IMR-90 (cell line): ENCODE measurements at regions not wholly inside any gene's neighbourhood (a gene's known extent, or its start where the extent isn't known, plus 50 kb on each side); places are given as distances from the start of the nearest gene placed in this dataset.

ENCODE experiments used
- BHLHE40 ChIP-seq: fragments of 150-350 bp; IDR thresholded peaks from 2 replicates; pipeline ENCODE4 v1.6.1; 2016; ENCODE audit warnings: mild to moderate bottlenecking, low read depth, low read length
- CEBPB ChIP-seq: IDR thresholded peaks from 2 replicates; pipeline ENCODE4 v1.6.1; 2012; ENCODE audit warnings: low read depth, low read length, improper control_type of control experiment
- CTCF ChIP-seq: conservative IDR thresholded peaks from 2 replicates; pipeline ENCODE4 v1.5.1; 2012; ENCODE audit warnings: mild to moderate bottlenecking, low read depth, low read length, improper control_type of control experiment
- ELK1 ChIP-seq: fragments of 150-350 bp; IDR thresholded peaks from 2 replicates; pipeline ENCODE4 v1.6.1; 2016; ENCODE audit warnings: low read depth, mild to moderate bottlenecking, low read length, moderate library complexity, borderline replicate concordance
- MAFK ChIP-seq: IDR thresholded peaks from 2 replicates; pipeline ENCODE4 v1.6.1; 2012; ENCODE audit warnings: low read depth, low read length, improper control_type of control experiment
- MAZ ChIP-seq: IDR thresholded peaks from 2 replicates; pipeline ENCODE4 v1.6.1; 2012; ENCODE audit warnings: low read depth, mild to moderate bottlenecking, low read length, improper control_type of control experiment, moderate library complexity, borderline replicate concordance
- POLR2A ChIP-seq: IDR thresholded peaks from 2 replicates; pipeline ENCODE4 v1.6.1; 2012; ENCODE audit warnings: mild to moderate bottlenecking, low read depth, low read length
- RAD21 ChIP-seq: IDR thresholded peaks from 2 replicates; pipeline ENCODE4 v1.6.1; 2012; ENCODE audit warnings: low read length, improper control_type of control experiment
- RCOR1 ChIP-seq: IDR thresholded peaks from 2 replicates; pipeline ENCODE4 v1.6.1; 2012; ENCODE audit warnings: mild to moderate bottlenecking, low read length, improper control_type of control experiment; ENCODE audit not compliant: insufficient replicate concordance
- RFX5 ChIP-seq: IDR thresholded peaks from 2 replicates; pipeline ENCODE4 v1.8.0; 2012; ENCODE audit warnings: low read depth, mild to moderate bottlenecking, low read length, moderate library complexity
- SMC3 ChIP-seq: fragments of 150-350 bp; IDR thresholded peaks from 2 replicates; pipeline ENCODE4 v1.6.1; 2016; ENCODE audit warnings: low read depth, mild to moderate bottlenecking, antibody characterized with exemption, low read length, moderate library complexity
- USF2 ChIP-seq: fragments of 150-350 bp; IDR thresholded peaks from 2 replicates; pipeline ENCODE4 v1.6.1; 2017; ENCODE audit warnings: mild to moderate bottlenecking, antibody characterized with exemption, low read length, low read depth

DNA sequence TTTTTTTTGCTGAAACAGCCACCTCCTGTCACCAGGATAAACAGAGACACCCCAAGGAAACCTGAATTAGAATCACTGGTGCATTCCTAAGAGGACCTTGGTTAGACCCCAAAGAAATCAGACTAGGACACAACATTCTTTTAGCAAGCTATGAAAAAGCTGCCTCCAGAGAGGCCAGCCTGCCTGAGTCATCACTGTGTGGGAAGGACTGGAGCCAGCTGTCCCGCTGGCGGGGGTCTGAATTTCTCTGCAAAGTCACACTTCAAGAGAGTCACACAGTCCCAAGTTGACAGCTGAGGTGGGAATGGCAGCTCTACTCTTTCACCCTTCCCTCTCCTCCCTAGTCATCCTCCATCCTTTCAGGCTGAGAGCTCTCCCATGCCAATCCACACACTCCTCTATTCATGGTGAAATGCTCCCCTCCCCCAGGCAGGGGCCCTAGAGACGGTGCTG lies 405.0 kb upstream of the POU3F1 start:
- TF ChIP-seq CTCF (no peak), MAZ (no peak), CEBPB (no peak), POLR2A (no peak), SMC3 (no peak), RAD21 (no peak), RFX5 (no peak), ELK1 (no peak), USF2 (no peak), MAFK (no peak), RCOR1 (no peak), BHLHE40 (no peak)
